H1 (cell line): ENCODE measurements at regions not wholly inside any gene's neighbourhood (a gene's known extent, or its start where the extent isn't known, plus 50 kb on each side); places are given as distances from the start of the nearest gene placed in this dataset.

ENCODE experiments used
- CTCF ChIA-PET: fragments of 300-600 bp; sonication (Branson Sonifier 250); formaldehyde crosslinking; loops from one replicate; lab custom pipeline; 2021; ENCODE audit not compliant: partially characterized antibody; lab: Charles Lee
- POLR2A ChIA-PET: fragments of 300-600 bp; sonication (Branson Sonifier 250); formaldehyde crosslinking; loops from one replicate; lab custom pipeline; 2021; ENCODE audit warnings: inconsistent platforms; ENCODE audit not compliant: partially characterized antibody; lab: Charles Lee
- DNase-seq, 2 experiments: peaks; one replicate each; pipeline versions ENCODE4 v3.0.0 to v3.0.0-alpha.2; 2010 to 2022; ENCODE audit warnings: low spot score in 2 of 2, low read depth in 1 of 2, mixed read lengths in 1 of 2
- FAIRE-seq: peaks from 2 replicates; lab custom pipeline; 2011; peaks lifted over from hg19 to GRCh38; lab: Jason Lieb, UNC
- H2AFZ ChIP-seq: 2 replicates; pipeline ENCODE4 v1.8.1; 2012; ENCODE audit warnings: low read length, inconsistent platforms
- H2AK5ac ChIP-seq: 2 replicates; pipeline ENCODE4 v1.6.1; 2013; ENCODE audit warnings: low read depth, low read length
- H2BK120ac ChIP-seq: replicated peaks from 2 replicates; pipeline ENCODE3; 2013; ENCODE audit warnings: low read depth, low read length, inconsistent platforms
- H2BK12ac ChIP-seq: 2 replicates; pipeline ENCODE4 v1.6.1; 2013; ENCODE audit warnings: low read depth, low read length
- H2BK15ac ChIP-seq: 2 replicates; pipeline ENCODE4 v1.6.1; 2013; ENCODE audit warnings: low read length
- H2BK20ac ChIP-seq: 2 replicates; pipeline ENCODE4 v1.6.1; 2013; ENCODE audit warnings: low read length
- H2BK5ac ChIP-seq: 2 replicates; pipeline ENCODE4 v1.6.1; 2013; ENCODE audit warnings: low read depth, low read length
- H3K14ac ChIP-seq: 2 replicates; pipeline ENCODE4 v1.6.1; 2013; ENCODE audit warnings: inconsistent platforms; ENCODE audit not compliant: insufficient read length
- H3K18ac ChIP-seq: 2 replicates; pipeline ENCODE4 v1.6.1; 2013; ENCODE audit warnings: low read length; ENCODE audit errors: extremely low read depth
- H3K23ac ChIP-seq: 2 replicates; pipeline ENCODE4 v1.6.1; 2013; ENCODE audit warnings: inconsistent platforms; ENCODE audit not compliant: insufficient read length
- H3K23me2 ChIP-seq: 2 replicates; pipeline ENCODE4 v1.6.1; 2013; ENCODE audit warnings: low read depth, low read length
- H3K27ac ChIP-seq: 2 replicates; pipeline ENCODE4 v1.6.1; 2011; ENCODE audit warnings: low read depth, low read length, inconsistent platforms
- H3K27me3 ChIP-seq, 4 experiments: replicated peaks in 1 of 4; 1 replicate in 1 of 4; 2 replicates in 3 of 4; pipeline versions ENCODE4 v1.6.1 to v1.8.1; 2011 to 2013; ENCODE audit warnings: low read length in 3 of 4, mild to moderate bottlenecking in 3 of 4, inconsistent platforms in 2 of 4, mixed read lengths in 2 of 4, moderate library complexity in 1 of 4; ENCODE audit not compliant: control insufficient read depth in 3 of 4, insufficient read depth in 3 of 4; ENCODE audit errors: extremely low read depth in 1 of 4
- H3K36me3 ChIP-seq, 4 experiments: 2 replicates each; pipeline versions ENCODE4 v1.6.1 to v1.8.1; 2011 to 2013; ENCODE audit warnings: mild to moderate bottlenecking in 4 of 4, low read length in 3 of 4, moderate library complexity in 2 of 4, control low read depth in 1 of 4, inconsistent platforms in 1 of 4; ENCODE audit not compliant: insufficient read depth in 4 of 4, control insufficient read depth in 2 of 4
- H3K4ac ChIP-seq: replicated peaks from 2 replicates; pipeline ENCODE3; 2013; ENCODE audit warnings: low read length, low read depth, mixed read lengths, inconsistent platforms; ENCODE audit not compliant: insufficient read length
- H3K4me1 ChIP-seq, 4 experiments: replicated peaks in 1 of 4; 1 replicate in 1 of 4; 2 replicates in 3 of 4; pipeline versions ENCODE4 v1.6.1 to v1.8.1; 2011 to 2013; ENCODE audit warnings: low read length in 3 of 4, inconsistent platforms in 2 of 4, mixed read lengths in 1 of 4; ENCODE audit not compliant: insufficient read depth in 4 of 4, control insufficient read depth in 3 of 4
- H3K4me2 ChIP-seq, 2 experiments: 2 replicates each; pipeline versions ENCODE4 v1.6.1 to v1.8.1; 2011 to 2013; ENCODE audit warnings: low read depth in 2 of 2, low read length in 2 of 2, control low read depth in 1 of 2, inconsistent platforms in 1 of 2, mild to moderate bottlenecking in 1 of 2; ENCODE audit not compliant: insufficient read depth in 1 of 2
- H3K4me3 ChIP-seq, 4 experiments: fragments of 200-600, 300-600 bp in 1 of 4; sonication (generic), shearing (Covaris generic), sonication (Bioruptor Twin) in 1 of 4; 2 replicates each; pipeline versions ENCODE4 v1.5.1 to v1.8.1; 2011 to 2016; ENCODE audit warnings: low read length in 4 of 4, low read depth in 3 of 4, control low read depth in 2 of 4, inconsistent platforms in 2 of 4, mild to moderate bottlenecking in 2 of 4, mixed read lengths in 1 of 4, moderate library complexity in 1 of 4; ENCODE audit not compliant: insufficient read depth in 2 of 4; ENCODE audit errors: extremely low read depth in 1 of 4
- H3K56ac ChIP-seq: replicated peaks from 2 replicates; pipeline ENCODE3; 2013; ENCODE audit warnings: low read depth, mild to moderate bottlenecking, mixed read lengths, low read length, inconsistent platforms; ENCODE audit not compliant: insufficient read length
- H3K79me1 ChIP-seq: 2 replicates; pipeline ENCODE4 v1.6.1; 2013; ENCODE audit warnings: low read depth, low read length, control low read depth
- H3K79me2 ChIP-seq, 2 experiments: 2 replicates each; pipeline versions ENCODE4 v1.6.1 to v1.8.1; 2012 to 2013; ENCODE audit warnings: low read length in 2 of 2, mild to moderate bottlenecking in 2 of 2, inconsistent platforms in 1 of 2; ENCODE audit not compliant: insufficient read depth in 2 of 2, control insufficient read depth in 1 of 2
- H3K9ac ChIP-seq, 4 experiments: replicated peaks in 1 of 4; 1 replicate in 1 of 4; 2 replicates in 3 of 4; pipeline versions ENCODE4 v1.6.1 to v1.8.1; 2011 to 2013; ENCODE audit warnings: low read depth in 3 of 4, low read length in 3 of 4, control low read depth in 2 of 4, mild to moderate bottlenecking in 2 of 4, moderate library complexity in 2 of 4, inconsistent platforms in 1 of 4; ENCODE audit errors: extremely low read depth in 1 of 4
- H3K9me3 ChIP-seq, 2 experiments: 2 replicates each; pipeline versions ENCODE4 v1.6.1 to v1.8.1; 2012 to 2013; ENCODE audit warnings: mild to moderate bottlenecking in 2 of 2, moderate library complexity in 2 of 2, control low read depth in 1 of 2, inconsistent platforms in 1 of 2, low read depth in 1 of 2, low read length in 1 of 2, mixed read lengths in 1 of 2; ENCODE audit not compliant: insufficient read depth in 2 of 2
- H4K20me1 ChIP-seq, 2 experiments: replicated peaks in 1 of 2; 2 replicates each; pipeline versions ENCODE3 to v1.8.1; 2011 to 2013; ENCODE audit warnings: inconsistent platforms in 2 of 2, low read length in 2 of 2, mild to moderate bottlenecking in 1 of 2; ENCODE audit not compliant: insufficient read depth in 2 of 2, control insufficient read depth in 1 of 2
- H4K5ac ChIP-seq: 2 replicates; pipeline ENCODE4 v1.6.1; 2013; ENCODE audit warnings: low read length, low read depth, mixed read lengths, inconsistent platforms; ENCODE audit not compliant: insufficient read length
- H4K8ac ChIP-seq: 2 replicates; pipeline ENCODE4 v1.8.0; 2013; ENCODE audit warnings: mild to moderate bottlenecking, moderate library complexity, low read length, inconsistent platforms; ENCODE audit not compliant: insufficient read depth; ENCODE audit errors: extremely low read depth
- H4K91ac ChIP-seq: replicated peaks from 2 replicates; pipeline ENCODE3; 2013; ENCODE audit warnings: low read length, mixed read lengths, inconsistent platforms; ENCODE audit not compliant: insufficient read length
- BRCA1 ChIP-seq: IDR thresholded peaks from 2 replicates; pipeline ENCODE4 v1.6.1; 2012; ENCODE audit warnings: low read depth, low read length, improper control_type of control experiment
- CTBP2 ChIP-seq: IDR thresholded peaks from 2 replicates; pipeline ENCODE4 v1.7.0; 2011; ENCODE audit warnings: borderline replicate concordance, mild to moderate bottlenecking, moderate library complexity, mixed read lengths, low read length; ENCODE audit not compliant: insufficient read depth, insufficient read length
- JUN ChIP-seq: IDR thresholded peaks from 2 replicates; pipeline ENCODE4 v1.6.1; 2011; ENCODE audit warnings: low read depth, mild to moderate bottlenecking, improper control_type of control experiment, low read length
- KDM4A ChIP-seq: IDR thresholded peaks from one replicate; pipeline ENCODE4 v1.7.1; 2012; ENCODE audit warnings: low read depth, mild to moderate bottlenecking, moderate library complexity, low read length, inconsistent platforms; ENCODE audit not compliant: severe bottlenecking
- POU5F1 ChIP-seq: IDR thresholded peaks from 2 replicates; pipeline ENCODE4 v1.6.1; 2011; ENCODE audit warnings: low read depth, mild to moderate bottlenecking, low read length, moderate library complexity
- RFX5 ChIP-seq: IDR thresholded peaks from 2 replicates; pipeline ENCODE4 v1.6.1; 2011; ENCODE audit warnings: low read depth, low read length, improper control_type of control experiment, borderline replicate concordance
- SAP30 ChIP-seq: fragments of 300-600 bp; sonication (generic); IDR thresholded peaks from 2 replicates; pipeline ENCODE4 v1.7.1; 2012; ENCODE audit warnings: low read length, moderate library complexity, mild to moderate bottlenecking, inconsistent platforms; ENCODE audit not compliant: insufficient read depth, insufficient replicate concordance
- SIX5 ChIP-seq: IDR thresholded peaks from 2 replicates; pipeline ENCODE4 v1.6.1; 2011; ENCODE audit warnings: mild to moderate bottlenecking, low read depth, low read length
- TAF1 ChIP-seq: IDR thresholded peaks from 2 replicates; pipeline ENCODE4 v1.6.1; 2011; ENCODE audit warnings: mild to moderate bottlenecking, low read depth, low read length
- TCF12 ChIP-seq: IDR thresholded peaks from 2 replicates; pipeline ENCODE4 v1.6.1; 2011; ENCODE audit warnings: low read depth, mild to moderate bottlenecking, low read length
- USF2 ChIP-seq: IDR thresholded peaks from 2 replicates; pipeline ENCODE4 v1.6.1; 2011; ENCODE audit warnings: low read length, improper control_type of control experiment
- YY1 ChIP-seq: IDR thresholded peaks from 2 replicates; pipeline ENCODE4 v1.6.1; 2011; ENCODE audit warnings: low read depth, mild to moderate bottlenecking, low read length
- WGBS, 2 experiments: shearing (Covaris generic) in 1 of 2; methylation state at CpG; one replicate each; pipeline versions ENCODE4 v1.1.6 to v1.1.7; 2013 to 2015; ENCODE audit warnings: low lambda C conversion rate in 2 of 2, mixed read lengths in 2 of 2, inconsistent platforms in 1 of 2, low coverage in 1 of 2, missing lambda C conversion rate in 1 of 2; ENCODE audit not compliant: insufficient replicate concordance in 2 of 2, insufficient coverage in 1 of 2, insufficient read length in 1 of 2; ENCODE audit errors: extremely low coverage in 1 of 2, missing lambda C conversion rate in 1 of 2; 5-methylcytosine and 5-hydroxymethylcytosine counted together
- TF ChIP-seq, protein P1 (sequence below): IDR thresholded peaks from 2 replicates; pipeline ENCODE4 v1.6.1; 2011; ENCODE audit warnings: low read depth, mild to moderate bottlenecking, low read length; ENCODE audit not compliant: insufficient read depth

GRCh38 chr21:38611277-38611676 lies 113.0 kb upstream of the ERG start:
- Histone ChIP-seq H3K36me3 (no peaks in the 10 kb centered on the region), H2AK5ac (no peak overlapping the region), H4K8ac (no peak overlapping the region), H3K9ac (no peak overlapping the region), H4K91ac (no peak overlapping the region), H3K14ac (no peak overlapping the region), H3K23ac (no peak overlapping the region), H2BK20ac (no peak overlapping the region), H3K4me3 (no peak overlapping the region), H2BK12ac (no peak overlapping the region), H4K20me1 (no peaks in the 10 kb centered on the region), H3K18ac (no peak overlapping the region), H3K27ac (no peak overlapping the region), H3K56ac (no peak overlapping the region), H3K23me2 (peaks cover under 1% of the 10 kb centered on the region; the same call in 1 of the 2 replicates), H3K79me2 (no peaks in the 10 kb centered on the region), H3K27me3 (no peaks in the 10 kb centered on the region), H3K79me1 (no peaks in the 10 kb centered on the region), H2BK5ac (no peak overlapping the region), H3K4ac (no peak overlapping the region), H3K9me3 (no peaks in the 10 kb centered on the region), H2BK15ac (no peak overlapping the region), H4K5ac (no peak overlapping the region), H3K4me1 (no peaks in the 10 kb centered on the region), H3K4me2 (no peak overlapping the region), H2BK120ac (no peak overlapping the region), H2AFZ (no peak overlapping the region)
- ChIA-PET POLR2A (no interaction called here), CTCF (interaction anchor here (0.9 to 1.2 kb wide), 4 partner anchors 12 to 526 kb away, joined by 3 read pairs; no protein-coding TSS in a partner anchor)
- no peak for TF ChIP-seq USF2
- TF ChIP-seq KDM4A = no peak
- TF ChIP-seq YY1 = no peak
- no peak for TF ChIP-seq SIX5
- TF ChIP-seq TAF1 = no peak
- TF ChIP-seq POU5F1 = no peak
- no peak for TF ChIP-seq CTBP2
- TF ChIP-seq SAP30 = no peak
- no peak for TF ChIP-seq RFX5
- TF ChIP-seq JUN = no peak
- TF ChIP-seq, protein P1, sequence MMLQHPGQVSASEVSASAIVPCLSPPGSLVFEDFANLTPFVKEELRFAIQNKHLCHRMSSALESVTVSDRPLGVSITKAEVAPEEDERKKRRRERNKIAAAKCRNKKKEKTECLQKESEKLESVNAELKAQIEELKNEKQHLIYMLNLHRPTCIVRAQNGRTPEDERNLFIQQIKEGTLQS = no peak
- no peak for TF ChIP-seq BRCA1
- no peak for TF ChIP-seq TCF12
- DNase-seq = no peak
- WGBS, 2 experiments = 84% methylated on average over 8 of the region's 8 CpGs; no CpG with 5 or more reads in 1 of the 2 experiments
- no peak for FAIRE-seq
